ENCODE measurements at regions not wholly inside any gene's neighbourhood (a gene's known extent, or its start where the extent isn't known, plus 50 kb on each side); places are given as distances from the start of the nearest gene placed in this dataset.

- DNase-seq: no peak
- TF ChIP-seq, protein P1, sequence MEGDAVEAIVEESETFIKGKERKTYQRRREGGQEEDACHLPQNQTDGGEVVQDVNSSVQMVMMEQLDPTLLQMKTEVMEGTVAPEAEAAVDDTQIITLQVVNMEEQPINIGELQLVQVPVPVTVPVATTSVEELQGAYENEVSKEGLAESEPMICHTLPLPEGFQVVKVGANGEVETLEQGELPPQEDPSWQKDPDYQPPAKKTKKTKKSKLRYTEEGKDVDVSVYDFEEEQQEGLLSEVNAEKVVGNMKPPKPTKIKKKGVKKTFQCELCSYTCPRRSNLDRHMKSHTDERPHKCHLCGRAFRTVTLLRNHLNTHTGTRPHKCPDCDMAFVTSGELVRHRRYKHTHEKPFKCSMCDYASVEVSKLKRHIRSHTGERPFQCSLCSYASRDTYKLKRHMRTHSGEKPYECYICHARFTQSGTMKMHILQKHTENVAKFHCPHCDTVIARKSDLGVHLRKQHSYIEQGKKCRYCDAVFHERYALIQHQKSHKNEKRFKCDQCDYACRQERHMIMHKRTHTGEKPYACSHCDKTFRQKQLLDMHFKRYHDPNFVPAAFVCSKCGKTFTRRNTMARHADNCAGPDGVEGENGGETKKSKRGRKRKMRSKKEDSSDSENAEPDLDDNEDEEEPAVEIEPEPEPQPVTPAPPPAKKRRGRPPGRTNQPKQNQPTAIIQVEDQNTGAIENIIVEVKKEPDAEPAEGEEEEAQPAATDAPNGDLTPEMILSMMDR (IDR thresholded peaks at IDR 0.05): no peak
- no peaks in the 10 kb centered on the region for H3K4me1 ChIP-seq
- intact Hi-C loops (cut with DNase I): no loop called here
- H3K4me3 ChIP-seq: no peak overlapping the region
- no peak overlapping the region for H3K27ac ChIP-seq
- H3K27me3 ChIP-seq: no peaks in the 10 kb centered on the region
- no peak for ATAC-seq
- H3K9me3 ChIP-seq: no peaks in the 10 kb centered on the region
- H3K36me3 ChIP-seq: no peaks in the 10 kb centered on the region
These were observed 1474.0 kb upstream of the ACVR2A start for GRCh38 chr2:146370826-146371225.

DNA sequence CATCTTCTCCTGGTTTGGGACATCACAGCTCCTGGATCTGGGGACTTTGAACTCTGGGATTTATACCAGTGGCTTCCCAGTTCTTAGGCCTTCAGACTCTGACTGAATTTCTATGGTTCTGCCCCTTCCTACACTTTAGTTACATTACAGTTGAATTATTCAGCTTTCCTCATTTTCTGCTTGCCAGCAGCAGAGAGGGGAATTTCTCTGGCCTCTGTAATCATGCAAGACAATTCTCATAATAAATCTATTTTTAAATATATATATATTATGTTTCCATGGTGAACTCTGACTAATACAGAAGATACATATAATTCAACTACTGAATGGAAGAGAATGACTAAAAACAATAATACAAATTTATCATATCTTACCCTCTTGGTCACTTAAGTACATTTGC is 1478.6 kb upstream of the ACVR2A start:
- Histone ChIP-seq H3K27ac (no peak overlapping the region), H3K4me3 (no peak overlapping the region), H3K9me3 (no peaks in the 10 kb centered on the region), H3K36me3 (no peaks in the 10 kb centered on the region), H3K4me1 (no peaks in the 10 kb centered on the region), H3K27me3 (no peaks in the 10 kb centered on the region)
- ATAC-seq (no peak), DNase-seq (no peak)
- TF ChIP-seq, protein P1 (IDR thresholded peaks at IDR 0.05): no peak
- intact Hi-C loops (cut with DNase I): no loop called here

DNA sequence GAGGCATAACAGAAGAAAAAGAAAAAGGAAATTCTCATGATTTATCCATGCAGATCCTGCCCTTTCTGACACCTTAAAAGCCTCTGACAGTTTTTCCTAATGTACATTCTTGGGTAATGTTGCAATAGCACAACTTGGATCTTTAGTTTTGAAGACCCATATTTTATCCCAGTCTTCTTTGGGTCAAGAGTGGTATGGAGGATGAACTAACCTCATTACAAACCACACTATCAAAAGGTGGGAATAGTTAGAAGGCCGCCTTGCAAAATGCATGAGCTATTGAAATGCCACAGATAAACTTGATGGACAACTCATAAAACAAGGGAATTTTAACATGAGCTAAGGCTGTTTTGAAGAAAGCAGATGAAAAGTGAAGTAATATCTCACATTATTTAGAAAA is 1479.8 kb upstream of the ACVR2A start:
- TF ChIP-seq, protein P1 (IDR thresholded peaks at IDR 0.05): no peak
- Histone ChIP-seq H3K27ac (no peak overlapping the region), H3K4me3 (no peak overlapping the region), H3K9me3 (no peaks in the 10 kb centered on the region), H3K27me3 (no peaks in the 10 kb centered on the region), H3K36me3 (no peaks in the 10 kb centered on the region), H3K4me1 (no peaks in the 10 kb centered on the region)
- ATAC-seq (no peak), DNase-seq (no peak)
- intact Hi-C loops (cut with DNase I): no loop called here

DNA sequence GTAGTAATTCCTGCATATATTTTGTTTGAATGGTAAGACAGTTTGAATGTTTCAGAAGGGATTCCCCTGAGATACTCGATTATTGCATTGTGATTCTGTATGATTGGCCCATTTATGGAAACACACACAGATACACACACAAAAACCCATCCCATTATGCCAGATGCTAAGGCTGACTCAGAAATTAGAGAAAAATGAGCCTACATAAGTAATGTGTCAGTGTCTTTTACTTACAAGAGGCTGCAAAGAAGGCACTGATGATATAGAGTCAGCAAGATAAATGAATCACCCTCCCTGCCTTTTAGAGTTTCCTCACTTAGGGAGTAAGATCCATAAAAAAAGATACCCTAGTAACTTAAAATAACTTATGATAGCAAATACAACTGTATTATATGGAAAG is 1481.1 kb upstream of the ACVR2A start:
- Histone ChIP-seq H3K27ac (no peak overlapping the region), H3K4me1 (no peaks in the 10 kb centered on the region), H3K36me3 (no peaks in the 10 kb centered on the region), H3K9me3 (no peaks in the 10 kb centered on the region), H3K4me3 (no peak overlapping the region), H3K27me3 (no peaks in the 10 kb centered on the region)
- DNase-seq (no peak), ATAC-seq (no peak)
- intact Hi-C loops (cut with DNase I): no loop called here
- TF ChIP-seq, protein P1 (IDR thresholded peaks at IDR 0.05): no peak

- Histone ChIP-seq H3K4me3 (no peak overlapping the region), H3K4me1 (no peaks in the 10 kb centered on the region), H3K9me3 (no peaks in the 10 kb centered on the region), H3K27me3 (no peaks in the 10 kb centered on the region), H3K36me3 (no peaks in the 10 kb centered on the region), H3K27ac (no peak overlapping the region)
- intact Hi-C loops (cut with DNase I): no loop called here
- no peak for DNase-seq
- no peak for ATAC-seq
- TF ChIP-seq, protein P1 (IDR thresholded peaks at IDR 0.05): no peak
These were observed 1493.1 kb upstream of the ACVR2A start for GRCh38 chr2:146351689-146352088.

- H3K4me1 ChIP-seq: no peaks in the 10 kb centered on the region
- intact Hi-C loops (cut with DNase I): no loop called here
- H3K4me3 ChIP-seq: no peak overlapping the region
- no peak for ATAC-seq
- no peaks in the 10 kb centered on the region for H3K36me3 ChIP-seq
- DNase-seq: no peak
- no peak overlapping the region for H3K27ac ChIP-seq
- H3K27me3 ChIP-seq: no peaks in the 10 kb centered on the region
- TF ChIP-seq, protein P1 (IDR thresholded peaks at IDR 0.05): no peak
- H3K9me3 ChIP-seq: no peaks in the 10 kb centered on the region
These were observed 1495.5 kb upstream of the ACVR2A start for GRCh38 chr2:146349334-146349733.
